HFFc6 (cell line): ENCODE measurements at regions not wholly inside any gene's neighbourhood (a gene's known extent, or its start where the extent isn't known, plus 50 kb on each side); places are given as distances from the start of the nearest gene placed in this dataset.

Experiments used
- DNase-seq: peaks from one replicate; pipeline ENCODE4 v3.0.0-alpha.2; 2018
- H3K27ac Mint-ChIP-seq: 2 replicates; pipeline ENCODE4 v1.8.0; 2020; ENCODE audit warnings: mild to moderate bottlenecking, mixed read lengths
- H3K27me3 Mint-ChIP-seq: 2 replicates; pipeline ENCODE4 v1.8.0; 2021; ENCODE audit warnings: mild to moderate bottlenecking, moderate library complexity, mixed read lengths; ENCODE audit not compliant: insufficient read depth
- H3K36me3 Mint-ChIP-seq: 2 replicates; pipeline ENCODE4 v1.8.0; 2021; ENCODE audit warnings: low read depth, mixed read lengths
- H3K4me1 Mint-ChIP-seq: 2 replicates; pipeline ENCODE4 v1.8.0; 2020; ENCODE audit warnings: low read depth, mixed read lengths
- H3K4me3 Mint-ChIP-seq: 2 replicates; pipeline ENCODE4 v1.8.0; 2020; ENCODE audit warnings: mild to moderate bottlenecking, moderate library complexity, mixed read lengths
- H3K9me3 Mint-ChIP-seq: 2 replicates; pipeline ENCODE4 v1.8.0; 2020; ENCODE audit warnings: mild to moderate bottlenecking, mixed read lengths
- CTCF ChIP-seq: fragments of 200-600 bp; sonication (generic); IDR thresholded peaks from 2 replicates; pipeline ENCODE4 v1.5.0; 2021; ENCODE audit warnings: antibody characterized with exemption, mild to moderate bottlenecking

- Mint-ChIP-seq H3K4me1 (no peaks in the 10 kb centered on the region), H3K9me3 (peaks cover 9% of the 10 kb centered on the region), H3K27ac (no peak overlapping the region), H3K4me3 (no peak overlapping the region), H3K27me3 (no peaks in the 10 kb centered on the region; the same call in 1 of the 2 replicates), H3K36me3 (no peaks in the 10 kb centered on the region)
- TF ChIP-seq CTCF: no peak
- DNase-seq: no peak
These were observed 760.0 kb upstream of the SORCS1 start for GRCh38 chr10:107924458-107924857.

- no peak for DNase-seq
- TF ChIP-seq CTCF: no peak
- peaks cover 29% of the 10 kb centered on the region for H3K9me3 Mint-ChIP-seq
- no peaks in the 10 kb centered on the region for H3K36me3 Mint-ChIP-seq
- no peaks in the 10 kb centered on the region for H3K27me3 Mint-ChIP-seq
- no peaks in the 10 kb centered on the region for H3K4me1 Mint-ChIP-seq
- no peak overlapping the region for H3K27ac Mint-ChIP-seq
- no peak overlapping the region for H3K4me3 Mint-ChIP-seq
These were observed 755.2 kb upstream of the SORCS1 start for GRCh38 chr10:107919626-107920235.

- H3K9me3 Mint-ChIP-seq: peaks cover 33% of the 10 kb centered on the region
- TF ChIP-seq CTCF: no peak
These were observed 753.7 kb upstream of the SORCS1 start for GRCh38 chr10:107918171-107918570.

GRCh38 chr10:107915215-107915610 lies 750.7 kb upstream of the SORCS1 start:
- Mint-ChIP-seq H3K4me3 (no peak overlapping the region), H3K27ac (no peak overlapping the region), H3K4me1 (no peaks in the 10 kb centered on the region), H3K27me3 (no peaks in the 10 kb centered on the region), H3K36me3 (no peaks in the 10 kb centered on the region), H3K9me3 (peaks cover 33% of the 10 kb centered on the region)
- no peak for TF ChIP-seq CTCF
- no peak for DNase-seq

More at GRCh38 chr10:107918171-107918570, 753.7 kb upstream of the SORCS1 start:
- H3K27ac Mint-ChIP-seq: no peak overlapping the region
- H3K4me3 Mint-ChIP-seq: no peak overlapping the region
- DNase-seq: no peak
- H3K27me3 Mint-ChIP-seq: no peaks in the 10 kb centered on the region
- no peaks in the 10 kb centered on the region for H3K36me3 Mint-ChIP-seq
- H3K4me1 Mint-ChIP-seq: no peaks in the 10 kb centered on the region

- TF ChIP-seq CTCF: no peak
- H3K27ac Mint-ChIP-seq: no peak overlapping the region
- H3K9me3 Mint-ChIP-seq: peaks cover 32% of the 10 kb centered on the region
- DNase-seq: no peak
- H3K27me3 Mint-ChIP-seq: no peaks in the 10 kb centered on the region
- no peaks in the 10 kb centered on the region for H3K4me1 Mint-ChIP-seq
- no peak overlapping the region for H3K4me3 Mint-ChIP-seq
- no peaks in the 10 kb centered on the region for H3K36me3 Mint-ChIP-seq
These were observed 750.1 kb upstream of the SORCS1 start for GRCh38 chr10:107914450-107915214.
